K562 (cell line): ENCODE measurements at regions not wholly inside any gene's neighbourhood (a gene's known extent, or its start where the extent isn't known, plus 50 kb on each side); places are given as distances from the start of the nearest gene placed in this dataset.
"Not testable (repeated sequence)": the region's sequence is repeated elsewhere in the genome, so short reads cannot be mapped to it uniquely, and the experiment has no call there.

Experiments used
- ATAC-seq: fragments of 200-7000 bp; cut with Tn5 transposase; 3 replicates; pipeline ENCODE4 v1.9.1; 2020; ENCODE audit warnings: moderate library complexity
- BruUV-seq: library from RNA; stranded (reverse); fragments of 400-500 nt; replicated peaks from 2 replicates; lab custom pipeline; 2021; lab: Mats Ljungman, UMichigan
- CTCF ChIA-PET: fragments of 300-600 bp; formaldehyde crosslinking; extraction: SDS; loops from one replicate; lab custom pipeline; 2021; ENCODE audit warnings: low intra/inter-chr PET ratio; lab: Yijun Ruan, JAX
- POLR2A ChIA-PET: fragments of 300-600, 350-650 bp; sonication (Branson Sonifier 250); formaldehyde crosslinking; extraction: SDS; loops from one replicate; lab custom pipeline; 2021; ENCODE audit warnings: antibody characterized with exemption, inconsistent platforms; lab: Yijun Ruan, JAX
- DNase-seq, 4 experiments: peaks; one replicate each; pipeline versions ENCODE4 v3.0.0 to v3.0.0-alpha.2; 2011 to 2018; ENCODE audit warnings: low spot score in 3 of 4, mixed read lengths in 3 of 4; ENCODE audit errors: extremely low read depth in 1 of 4
- FAIRE-seq: peaks from 2 replicates; lab custom pipeline; 2011; peaks lifted over from hg19 to GRCh38; lab: Jason Lieb, UNC
- H2AFZ ChIP-seq: 2 replicates; pipeline ENCODE4 v1.6.0; 2011; ENCODE audit warnings: low read depth, low read length, control low read depth, inconsistent platforms
- H3K27ac ChIP-seq: fragments of 200-600 bp; 3 replicates; pipeline ENCODE4 v1.8.0; 2011; ENCODE audit warnings: low read depth, mild to moderate bottlenecking, control low read depth, inconsistent platforms, low read length, moderate library complexity, mixed read lengths; ENCODE audit errors: extremely low read depth
- H3K27me3 ChIP-seq, 2 experiments: fragments of 300-600 bp in 1 of 2; 2 replicates in 1 of 2; 3 replicates in 1 of 2; pipeline versions ENCODE4 v1.6.0 to v1.8.0; 2011; ENCODE audit warnings: inconsistent platforms in 2 of 2, low read length in 2 of 2, mild to moderate bottlenecking in 1 of 2, mixed read lengths in 1 of 2, moderate library complexity in 1 of 2; ENCODE audit not compliant: control insufficient read depth in 2 of 2, insufficient read depth in 2 of 2
- H3K36me3 ChIP-seq: fragments of 300-600 bp; 3 replicates; pipeline ENCODE4 v1.8.0; 2011; ENCODE audit warnings: mild to moderate bottlenecking, low read length, inconsistent platforms; ENCODE audit not compliant: control insufficient read depth, insufficient read depth
- H3K4me1 ChIP-seq, 2 experiments: fragments of 200-600 bp in 1 of 2; replicated peaks in 1 of 2; 2 replicates in 1 of 2; 3 replicates in 1 of 2; pipeline versions ENCODE4 v1.5.1 to v1.8.0; 2011; ENCODE audit warnings: inconsistent platforms in 2 of 2, low read length in 2 of 2, mild to moderate bottlenecking in 1 of 2, mixed read lengths in 1 of 2, moderate library complexity in 1 of 2; ENCODE audit not compliant: control insufficient read depth in 2 of 2, insufficient read depth in 2 of 2
- H3K4me2 ChIP-seq: 2 replicates; pipeline ENCODE4 v1.6.1; 2011; ENCODE audit warnings: low read length, control low read depth, inconsistent platforms, mixed read lengths; ENCODE audit not compliant: insufficient read depth
- H3K4me3 ChIP-seq: fragments of 200-600 bp; sonication (generic), shearing (Covaris generic); 2 replicates; pipeline ENCODE4 v1.5.1; 2016; ENCODE audit warnings: control low read depth, inconsistent platforms
- H3K79me2 ChIP-seq: fragments of 200-600 bp; 3 replicates; pipeline ENCODE4 v1.8.0; 2011; ENCODE audit warnings: low read length, inconsistent platforms; ENCODE audit not compliant: control insufficient read depth, insufficient read depth
- H3K9ac ChIP-seq, 2 experiments: 2 replicates each; pipeline versions ENCODE4 v1.6.0 to v1.6.1; 2011; ENCODE audit warnings: low read depth in 2 of 2, low read length in 2 of 2, control low read depth in 1 of 2, inconsistent platforms in 1 of 2, mild to moderate bottlenecking in 1 of 2, mixed read lengths in 1 of 2; ENCODE audit not compliant: insufficient read depth in 1 of 2
- H3K9me1 ChIP-seq: one replicate; pipeline ENCODE4 v1.6.0; 2011; ENCODE audit warnings: inconsistent platforms, mild to moderate bottlenecking, low read length, moderate library complexity; ENCODE audit not compliant: control insufficient read depth, insufficient read depth
- H3K9me3 ChIP-seq: replicated peaks from 2 replicates; pipeline ENCODE4 v1.5.1; 2011; ENCODE audit warnings: low read depth, low read length, inconsistent platforms; ENCODE audit not compliant: control insufficient read depth, insufficient read depth
- H4K20me1 ChIP-seq: replicated peaks from 2 replicates; pipeline ENCODE4 v1.6.1; 2011; ENCODE audit warnings: low read length, inconsistent platforms, mixed read lengths; ENCODE audit not compliant: control insufficient read depth, insufficient read depth
- CEBPG ChIP-seq, 3 experiments: fragments of 200-800 bp in 1 of 3; sonication (Bioruptor generic) in 1 of 3; sonication (generic) in 1 of 3; formaldehyde crosslinking in 1 of 3; IDR thresholded peaks in 2 of 3; conservative IDR thresholded peaks in 1 of 3; 2 replicates each; pipeline versions ENCODE4 v1.6.1 to v1.8.0; 2016 to 2022; ENCODE audit warnings: missing compliant biosample characterization in 2 of 3, missing genetic modification characterization in 2 of 3, mild to moderate bottlenecking in 1 of 3, missing genetic modification reagents in 1 of 3
- MYC ChIP-seq, 2 experiments: fragments of 250-450 bp in 1 of 2; sonication (Bioruptor Pico) in 1 of 2; IDR thresholded peaks; 2 replicates each; pipeline versions ENCODE4 v1.5.1 to v1.6.1; 2012 to 2021; ENCODE audit warnings: low read depth in 2 of 2, borderline replicate concordance in 1 of 2, improper control_type of control experiment in 1 of 2, low read length in 1 of 2, mild to moderate bottlenecking in 1 of 2, moderate library complexity in 1 of 2
- ZNF324 ChIP-seq: fragments of 250-450 bp; sonication (Bioruptor Pico); IDR thresholded peaks from 2 replicates; pipeline ENCODE4 v1.4.0; 2020; ENCODE audit warnings: mild to moderate bottlenecking
- WGBS: fragments of 100-300 bp; shearing (Covaris generic); methylation state at CpG from one replicate; pipeline ENCODE4 v1.1.6; 2016; ENCODE audit warnings: low coverage, mixed read lengths; ENCODE audit not compliant: insufficient coverage; ENCODE audit errors: missing lambda C conversion rate; 5-methylcytosine and 5-hydroxymethylcytosine counted together
- in situ Hi-C: fragments of 300-500 bp; cut with MboI; formaldehyde crosslinking; loops from 4 replicates; pipeline ENCODE4 v1.15.0; 2018; ENCODE audit warnings: inconsistent platforms, mixed read lengths
- intact Hi-C: fragments of 100-400 bp; cut with micrococcal nuclease; formaldehyde crosslinking; loops from 2 replicates; pipeline ENCODE4 v1.14.2; 2022

DNA sequence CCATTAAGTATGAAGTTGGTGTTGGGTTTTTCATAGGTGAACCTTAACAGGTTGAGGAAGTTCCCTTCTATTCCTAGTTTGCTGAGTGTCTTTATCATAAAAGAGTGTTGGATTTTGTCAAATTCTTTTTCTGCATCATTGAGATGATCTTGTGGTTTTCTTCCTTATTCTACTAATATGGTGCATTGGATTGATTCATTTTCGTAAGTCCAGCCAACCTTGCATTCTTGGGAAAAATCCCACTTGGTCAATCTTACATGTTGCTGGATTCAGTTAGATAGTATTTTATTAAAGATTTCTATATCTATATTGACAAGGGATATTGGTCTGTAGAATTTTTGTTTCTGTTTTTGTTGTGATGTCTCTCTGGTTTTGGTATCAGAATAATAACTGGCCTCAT lies 83.7 kb upstream of the C15orf39 start:
- ATAC-seq (no peak), FAIRE-seq (no peak), DNase-seq (no peak)
- TF ChIP-seq ZNF324 (CRISPR knock-in tag) (peak; percentile 90), CEBPG (CRISPR knock-in tag; IDR thresholded peaks at IDR 0.05) (no peak), CEBPG (tag; conservative IDR thresholded peaks at IDR 0.05 in 1 of 2, IDR thresholded peaks at IDR 0.05 in 1 of 2) (no peak), MYC (IDR thresholded peaks at IDR 0.05; ENCODE audit: low read depth, low read length) (no peak), MYC (CRISPR knock-in tag; IDR thresholded peaks at IDR 0.05; ENCODE audit: borderline replicate concordance, low read depth) (no peak)
- Histone ChIP-seq H4K20me1 (no peaks in the 10 kb centered on the region), H3K4me1 (peaks cover 2 to 6% of the 10 kb centered on the region in 2 experiments), H3K27ac (no peak overlapping the region), H3K27me3 (no peaks in the 10 kb centered on the region), H3K36me3 (no peaks in the 10 kb centered on the region), H3K79me2 (no peaks in the 10 kb centered on the region), H3K4me2 (no peak overlapping the region), H3K9me3 (peaks cover 10% of the 10 kb centered on the region), H3K4me3 (no peak overlapping the region), H2AFZ (no peak overlapping the region), H3K9me1 (no peaks in the 10 kb centered on the region), H3K9ac (no peak overlapping the region)
- ChIA-PET POLR2A (no interaction called here), CTCF (interaction anchor here (0.7 kb wide), 1 partner anchor 30 kb away, joined by 3 read pairs; no protein-coding TSS in a partner anchor)
- BruUV-seq = no TSS peak
- in situ Hi-C loops = no loop called here
- intact Hi-C loops = no loop called here
- 95% methylated on average over 1 of the region's 1 CpG for WGBS

DNA sequence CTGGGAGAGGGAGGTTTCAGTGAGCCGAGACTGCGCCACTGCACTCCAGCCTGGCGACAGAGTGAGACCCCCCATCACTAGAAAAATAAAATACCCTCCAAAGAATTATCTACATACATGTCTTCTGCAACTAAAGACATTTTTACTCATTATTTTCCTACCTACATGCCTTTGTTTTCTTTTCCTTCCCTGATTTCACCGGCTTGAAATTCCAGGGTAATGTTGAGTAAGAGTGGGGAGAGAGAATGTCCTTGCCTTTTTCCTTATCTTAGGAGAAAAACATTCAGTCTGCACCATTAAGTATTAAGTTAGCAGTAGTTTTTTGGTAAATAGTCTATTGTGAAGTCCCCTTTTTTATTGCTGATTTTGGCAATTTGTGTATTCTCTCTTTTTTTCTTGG lies 82.4 kb upstream of the C15orf39 start:
- DNase-seq, ATAC-seq, H3K9me1 ChIP-seq, H3K9ac ChIP-seq, in situ Hi-C loops, H2AFZ ChIP-seq, H3K36me3 ChIP-seq, H3K4me2 ChIP-seq, intact Hi-C loops, POLR2A ChIA-PET, BruUV-seq, H4K20me1 ChIP-seq, H3K9me3 ChIP-seq, H3K79me2 ChIP-seq, H3K27me3 ChIP-seq, H3K27ac ChIP-seq, H3K4me3 ChIP-seq, CTCF ChIA-PET: not testable (repeated sequence)
- FAIRE-seq = peak; percentile 66
- H3K4me1 ChIP-seq = peaks cover 12% of the 10 kb centered on the region in 2 experiments
- WGBS = 67% methylated on average over 4 of the region's 4 CpGs
